Stimulated activated CD8-positive, alpha-beta memory T cell treated with anti-CD3 and anti-CD28 coated beads, Interleukin-2, amount 100 ng/mL, for 48 hours (primary cell): ENCODE measurements at regions not wholly inside any gene's neighbourhood (a gene's known extent, or its start where the extent isn't known, plus 50 kb on each side); places are given as distances from the start of the nearest gene placed in this dataset.
"Not testable (repeated sequence)": the region's sequence is repeated elsewhere in the genome, so short reads cannot be mapped to it uniquely, and the experiment has no call there.

ENCODE experiments used
- DNase-seq, 2 donors: peaks; one replicate each; pipeline ENCODE4 v3.0.0-alpha.2; 2020; ENCODE audit warnings: low read depth in 2 of 2

DNA sequence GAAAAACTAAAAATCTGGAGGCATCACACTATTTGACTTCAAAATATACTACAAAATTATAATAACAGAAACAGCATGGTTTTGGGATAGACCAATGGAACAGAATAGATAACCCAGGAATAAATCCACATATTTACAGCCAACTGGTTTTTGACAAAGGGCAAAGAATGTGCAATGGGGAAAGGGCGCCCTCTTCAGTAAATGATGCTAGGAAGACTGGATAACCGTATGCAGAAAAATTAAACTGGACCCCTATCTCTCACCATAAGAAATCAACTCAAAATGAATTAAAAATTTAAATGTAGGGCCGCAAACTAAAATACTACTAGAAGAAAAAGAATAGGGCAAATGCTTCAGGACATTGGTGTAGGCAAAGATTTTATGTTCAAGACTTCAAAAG lies 440.5 kb upstream of the SGCG start:
- no peak for DNase-seq

DNA sequence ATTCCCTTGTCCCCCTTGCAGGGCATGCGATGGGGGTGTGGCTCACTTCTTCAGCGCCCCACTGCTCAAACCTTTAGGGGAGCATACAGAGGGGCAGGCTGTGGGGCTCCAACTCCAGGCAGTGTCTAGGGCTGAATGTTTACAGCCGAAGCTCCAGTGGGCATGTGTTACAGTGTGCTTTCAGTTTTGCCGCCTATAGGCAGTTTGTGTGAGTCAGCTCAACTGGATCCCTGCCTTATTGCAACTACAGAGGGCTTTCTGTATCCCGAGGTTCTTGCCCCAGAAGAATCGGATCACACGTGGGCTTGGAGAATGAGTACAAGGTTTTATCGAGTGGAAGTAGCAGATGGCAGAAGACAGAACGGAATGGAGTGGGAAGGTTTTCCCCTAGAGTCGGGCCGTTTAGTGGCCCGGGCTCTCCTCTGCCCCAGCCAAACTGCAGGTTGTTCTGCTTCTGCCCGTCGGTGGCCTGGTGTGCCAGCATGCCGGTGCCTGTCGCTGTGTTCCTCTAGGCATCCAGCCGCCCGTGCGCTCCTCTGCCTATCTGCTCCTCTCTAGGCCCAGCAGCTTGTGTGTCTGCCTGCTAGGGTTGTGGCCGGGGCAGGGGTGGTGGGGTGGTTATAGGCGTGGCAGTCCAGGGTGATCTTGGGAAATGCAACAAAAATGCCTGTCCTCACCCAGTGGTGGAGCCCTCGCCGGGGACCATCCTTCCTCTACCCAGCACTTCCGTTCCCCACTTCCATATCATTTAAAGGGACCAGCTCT lies 435.9 kb upstream of the SGCG start:
- DNase-seq = no peak

DNA sequence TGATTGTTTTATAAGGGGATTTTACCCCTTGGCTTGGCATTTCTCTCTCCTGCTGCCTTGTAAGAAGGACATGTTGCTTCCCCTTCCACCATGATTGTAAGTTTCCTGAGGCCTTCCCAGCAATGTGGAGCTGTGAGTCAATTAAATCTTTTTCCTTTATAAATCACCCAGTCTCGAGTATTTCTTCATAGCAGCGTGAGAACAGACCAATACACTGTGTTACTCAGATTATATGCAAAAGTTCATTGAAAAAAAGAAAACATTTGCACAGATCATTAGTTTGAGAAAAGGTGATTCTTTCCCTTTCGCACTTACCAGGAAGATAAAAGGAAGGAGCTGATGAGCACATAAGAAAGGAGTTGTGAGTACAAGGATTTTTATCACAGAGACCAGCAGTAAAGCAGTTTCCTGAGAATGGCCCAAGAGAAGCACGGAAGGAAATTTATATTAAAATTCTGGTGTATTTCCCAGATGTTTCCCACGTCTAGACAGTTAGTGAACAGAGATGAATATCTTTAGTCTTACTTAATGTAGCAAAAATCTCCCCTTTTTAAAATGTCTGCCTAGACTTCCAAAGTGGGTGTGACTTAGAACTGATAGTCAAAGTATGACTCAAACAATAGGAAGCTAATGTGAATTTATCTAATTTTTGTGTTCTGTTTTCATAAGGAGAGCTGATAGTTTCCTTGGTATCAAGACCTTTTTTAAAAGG lies 431.8 kb upstream of the SGCG start:
- DNase-seq = no peak

DNA sequence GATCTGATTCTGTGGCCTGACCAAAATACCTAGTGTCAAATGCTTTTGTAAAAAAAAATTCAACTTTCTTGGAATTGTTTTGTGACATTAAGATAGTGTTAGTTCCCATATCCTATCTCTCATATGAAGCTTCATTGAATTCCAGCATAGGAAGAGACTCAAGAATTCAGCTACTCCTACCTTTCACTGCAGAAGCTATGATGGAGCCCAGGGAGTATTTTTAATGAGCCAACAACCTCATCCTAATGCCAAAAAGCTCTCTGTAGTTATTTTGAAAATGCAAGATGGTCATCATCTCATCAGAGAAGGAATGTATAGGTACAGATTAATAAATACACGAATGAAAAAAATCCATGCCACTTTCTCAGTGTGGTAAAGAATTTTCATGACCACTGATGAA lies 431.2 kb upstream of the SGCG start:
- no peak for DNase-seq

DNA sequence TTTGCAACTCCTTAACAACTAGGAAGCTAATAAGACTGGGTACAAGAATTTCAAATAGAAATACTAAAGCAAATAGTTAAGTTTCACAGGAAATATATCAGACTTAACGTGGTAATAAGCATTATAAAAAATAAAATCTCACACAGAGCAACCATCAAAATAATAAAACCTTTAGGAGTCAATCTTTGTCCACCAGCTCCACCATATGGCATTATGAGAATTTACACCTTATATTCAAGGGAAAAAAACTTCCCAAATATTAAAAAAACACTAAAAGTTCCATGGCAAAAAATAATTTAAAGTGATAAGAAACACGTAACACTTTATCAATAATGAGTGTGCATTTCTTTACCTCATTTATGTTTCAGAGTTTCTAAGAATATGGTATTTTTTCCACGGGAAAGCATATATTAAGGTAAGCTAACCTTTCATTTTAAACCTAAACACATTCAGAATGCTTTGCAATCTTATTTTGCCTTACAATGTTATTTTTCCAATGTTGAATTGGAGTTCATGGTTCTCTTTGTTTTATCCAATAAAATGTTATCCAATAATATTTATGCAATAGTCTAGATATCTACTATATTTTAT lies 423.2 kb upstream of the SGCG start:
- DNase-seq = no peak

DNA sequence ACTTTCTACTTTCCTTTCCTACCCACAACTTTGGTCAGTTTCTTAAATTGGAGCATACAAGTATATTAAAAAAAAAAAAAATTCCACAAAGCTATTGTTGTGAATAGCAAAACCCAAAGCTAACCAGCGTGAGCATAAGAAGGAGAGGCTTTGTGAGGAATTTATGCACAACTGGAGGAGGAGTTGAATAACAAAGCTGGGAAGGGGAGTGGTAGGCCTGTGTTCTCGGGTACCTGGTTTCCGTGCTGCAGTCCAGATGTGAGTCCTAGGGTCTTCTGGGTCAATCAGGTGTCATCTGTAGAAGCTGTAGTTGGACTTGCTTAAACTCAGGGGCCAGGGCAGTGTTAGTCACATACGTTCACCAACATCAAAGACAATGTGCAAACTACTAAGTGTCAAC lies 422.5 kb upstream of the SGCG start:
- DNase-seq = no peak

DNA sequence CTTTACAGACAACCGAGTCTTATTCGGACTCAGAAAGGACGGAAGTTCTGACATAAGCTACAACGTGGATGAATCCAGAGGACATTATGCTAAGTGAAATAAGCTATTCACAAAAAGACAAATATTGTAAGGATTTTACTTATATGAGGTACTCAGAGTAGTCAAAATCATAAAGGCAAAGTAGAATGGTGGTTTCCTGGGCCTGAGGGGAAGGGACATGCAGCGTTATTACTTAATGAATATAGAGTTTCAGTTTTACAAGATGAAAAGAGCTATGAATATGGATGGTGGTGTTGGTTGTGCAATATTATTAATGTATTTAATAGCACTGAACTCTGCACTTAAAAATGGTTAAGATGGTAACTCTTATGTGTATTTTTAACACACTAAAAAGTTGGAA lies 419.1 kb upstream of the SGCG start:
- DNase-seq = no peak

DNA sequence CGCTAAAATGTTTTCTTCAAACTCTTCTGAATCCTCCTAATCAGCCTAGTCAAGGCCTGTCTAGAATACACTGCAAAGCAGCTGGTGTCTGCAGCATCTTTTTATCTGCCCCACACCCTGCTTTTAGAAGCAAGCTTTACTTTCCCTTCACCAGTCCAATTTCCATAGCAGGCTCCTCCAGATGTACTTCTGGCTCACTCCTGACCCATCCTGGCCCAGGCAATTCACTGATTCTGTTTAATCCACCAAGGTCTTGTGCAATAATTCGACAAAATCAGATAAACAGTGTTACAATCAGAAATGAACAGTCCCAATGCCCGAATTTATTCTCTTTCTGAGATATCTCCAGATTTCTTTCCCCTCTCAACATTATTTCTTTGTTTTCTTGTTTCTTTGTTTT lies 415.2 kb upstream of the SGCG start:
- no peak for DNase-seq

DNA sequence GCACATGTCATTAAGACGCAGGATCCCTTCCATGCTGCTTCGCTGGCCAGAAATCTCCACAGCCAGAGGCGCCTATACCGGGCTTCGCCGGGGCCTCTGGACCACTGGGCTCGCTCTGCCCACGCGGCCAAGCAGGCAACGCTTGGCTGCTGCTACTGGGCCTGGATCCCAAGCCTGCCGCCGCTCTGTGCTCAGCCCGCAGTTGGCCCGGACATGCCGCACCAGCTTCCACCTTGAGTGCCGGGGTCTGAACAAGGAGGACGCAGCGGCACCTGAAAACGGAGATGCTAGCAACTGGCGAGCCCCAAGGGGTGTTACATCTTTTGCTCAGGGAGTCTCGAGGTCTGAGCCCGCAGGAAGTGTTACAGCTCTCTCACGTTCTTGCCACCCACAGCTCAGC lies 409.9 kb upstream of the SGCG start:
- DNase-seq = no peak

DNA sequence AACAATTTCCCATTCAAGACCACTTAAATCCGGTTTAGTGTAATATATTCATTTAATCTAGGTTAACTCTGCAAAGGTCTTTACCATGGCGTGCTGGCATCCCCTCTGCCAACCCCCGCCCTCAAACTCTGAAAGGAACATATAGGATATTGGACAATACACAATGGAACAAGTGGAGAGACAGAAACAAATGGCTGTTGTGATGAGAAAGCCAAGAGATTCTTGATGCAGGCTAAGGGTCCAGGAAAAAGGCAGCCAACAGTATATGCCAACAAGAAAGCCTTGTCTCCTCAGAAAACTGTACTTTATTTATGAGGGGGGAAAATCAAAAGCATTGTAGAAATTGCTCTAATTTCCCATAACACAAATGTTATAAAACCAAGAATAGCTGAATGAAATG lies 407.3 kb upstream of the SGCG start:
- DNase-seq = no peak

DNA sequence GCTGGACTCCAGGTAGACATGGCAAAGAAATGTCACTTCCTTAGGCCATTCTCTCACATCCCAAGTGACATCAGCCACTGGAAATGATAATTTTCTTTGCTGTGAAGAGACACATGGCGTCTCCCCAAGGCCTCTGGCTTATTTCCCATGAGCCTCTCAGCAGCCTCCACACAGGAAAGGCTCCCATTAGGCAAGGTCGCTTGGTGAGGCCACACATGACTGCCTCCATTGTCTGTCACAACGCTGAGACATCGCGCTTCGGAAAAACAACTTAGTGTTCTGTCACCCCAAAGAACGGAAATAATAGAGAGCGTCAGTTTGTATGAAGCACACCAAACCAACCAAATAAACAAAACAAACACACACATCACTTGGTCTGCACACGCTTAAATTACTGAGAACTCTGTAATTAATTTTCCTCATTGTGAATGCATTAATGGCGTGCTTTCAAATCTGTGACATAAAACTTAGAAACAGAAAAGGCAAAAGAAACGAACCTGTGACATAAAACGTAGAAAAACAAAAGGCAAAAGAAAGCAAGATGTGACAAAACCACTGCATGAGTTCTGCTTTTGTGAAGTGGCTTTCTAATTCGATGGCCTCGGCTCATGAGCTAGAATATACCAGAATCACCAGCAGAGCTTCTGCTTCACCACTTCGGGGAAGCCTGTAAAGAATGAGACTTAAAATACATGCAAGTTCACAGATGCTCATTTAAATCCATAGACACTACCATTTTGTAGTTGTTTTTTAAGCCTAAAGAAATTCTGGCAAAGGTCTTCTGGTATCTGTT lies 404.2 kb upstream of the SGCG start:
- no peak for DNase-seq

DNA sequence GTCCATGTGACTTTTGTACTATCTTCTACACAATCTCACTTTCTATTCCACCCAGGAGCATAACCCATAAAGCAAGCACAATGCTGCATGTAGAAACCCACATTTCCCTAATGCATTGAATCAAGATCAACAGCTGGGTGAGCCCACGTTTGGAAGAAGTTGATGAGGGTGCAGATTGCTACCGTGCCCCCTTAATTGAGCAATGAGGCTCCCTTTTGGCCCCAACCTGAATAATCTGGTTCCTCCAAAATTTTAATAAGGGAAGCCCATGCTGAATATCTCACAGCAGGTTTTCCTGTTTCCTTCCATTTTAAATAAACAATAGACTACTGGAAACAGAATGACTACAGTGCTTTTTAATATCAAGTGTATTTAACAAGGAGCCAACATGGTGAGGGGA lies 403.6 kb upstream of the SGCG start:
- no peak for DNase-seq

DNA sequence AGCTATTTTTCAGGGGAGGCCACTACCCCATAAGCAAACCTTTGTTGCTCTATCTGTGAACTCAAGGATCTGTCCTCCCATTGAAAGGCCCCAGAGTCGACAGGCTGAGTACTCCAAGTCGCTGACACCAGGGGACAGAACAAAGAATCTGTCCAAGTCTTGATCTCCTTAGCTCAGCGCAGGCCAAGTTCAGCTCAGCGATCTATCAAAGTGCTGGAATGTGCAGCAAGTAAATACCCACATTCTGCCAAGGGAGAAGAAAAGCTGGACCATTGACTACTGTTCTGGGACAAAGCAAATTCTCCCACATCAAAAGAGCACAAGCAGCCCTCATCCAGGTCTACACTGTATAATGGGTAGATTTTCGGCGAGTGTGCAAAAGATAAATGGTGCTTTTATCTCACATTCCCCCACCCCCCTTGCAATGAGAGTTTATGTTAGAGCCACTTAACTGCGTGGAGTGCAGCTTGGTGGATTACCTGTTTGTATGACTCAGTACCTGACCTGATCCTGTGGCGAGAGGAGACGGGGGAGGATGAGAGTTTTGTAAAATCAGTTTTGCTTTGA lies 391.7 kb upstream of the SGCG start:
- no peak for DNase-seq

DNA sequence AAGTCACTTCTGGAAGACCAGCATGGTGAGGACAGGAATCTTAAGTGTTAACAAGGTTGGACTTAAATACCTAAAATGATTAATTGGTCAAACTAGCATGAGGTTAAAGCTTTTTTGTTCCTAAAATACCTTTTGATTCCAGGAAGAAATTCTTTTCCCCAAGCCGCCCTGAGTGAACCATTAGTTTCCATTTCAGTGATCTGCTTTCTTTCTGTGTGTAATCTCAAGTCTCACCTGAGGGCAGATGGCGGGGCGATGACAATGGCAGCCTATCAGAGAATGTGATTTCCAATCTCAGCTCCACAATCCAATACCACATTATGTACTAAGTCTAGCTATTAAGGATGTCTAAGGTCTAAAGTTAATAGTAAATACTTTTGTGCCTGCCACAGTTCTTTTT lies 390.9 kb upstream of the SGCG start:
- DNase-seq = no peak

DNA sequence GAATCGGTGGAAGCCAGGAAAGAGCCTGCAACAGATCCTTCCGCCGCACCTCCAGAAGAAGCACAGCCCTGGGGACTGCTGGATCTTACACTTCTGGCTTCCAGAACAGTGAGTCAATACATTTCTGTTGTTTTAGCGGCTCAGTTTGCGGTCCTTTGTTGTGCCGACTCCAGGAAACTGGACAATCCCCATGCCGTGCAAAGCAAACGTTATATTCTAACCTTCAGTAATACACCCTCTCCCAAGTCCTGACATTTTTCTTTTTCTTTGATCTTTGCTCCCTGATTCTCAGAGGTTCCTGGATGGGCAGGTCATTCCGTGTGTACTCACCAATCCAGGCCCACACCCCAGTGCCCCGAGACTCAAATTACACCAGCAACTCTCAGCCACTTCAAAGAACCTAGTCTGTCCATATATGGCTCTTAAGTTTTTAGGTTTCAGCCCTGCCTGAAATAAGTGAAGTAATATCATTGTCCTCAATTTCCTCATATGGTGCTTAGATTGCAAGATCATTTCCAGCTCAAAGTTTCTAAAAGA lies 387.1 kb upstream of the SGCG start:
- no peak for DNase-seq

DNA sequence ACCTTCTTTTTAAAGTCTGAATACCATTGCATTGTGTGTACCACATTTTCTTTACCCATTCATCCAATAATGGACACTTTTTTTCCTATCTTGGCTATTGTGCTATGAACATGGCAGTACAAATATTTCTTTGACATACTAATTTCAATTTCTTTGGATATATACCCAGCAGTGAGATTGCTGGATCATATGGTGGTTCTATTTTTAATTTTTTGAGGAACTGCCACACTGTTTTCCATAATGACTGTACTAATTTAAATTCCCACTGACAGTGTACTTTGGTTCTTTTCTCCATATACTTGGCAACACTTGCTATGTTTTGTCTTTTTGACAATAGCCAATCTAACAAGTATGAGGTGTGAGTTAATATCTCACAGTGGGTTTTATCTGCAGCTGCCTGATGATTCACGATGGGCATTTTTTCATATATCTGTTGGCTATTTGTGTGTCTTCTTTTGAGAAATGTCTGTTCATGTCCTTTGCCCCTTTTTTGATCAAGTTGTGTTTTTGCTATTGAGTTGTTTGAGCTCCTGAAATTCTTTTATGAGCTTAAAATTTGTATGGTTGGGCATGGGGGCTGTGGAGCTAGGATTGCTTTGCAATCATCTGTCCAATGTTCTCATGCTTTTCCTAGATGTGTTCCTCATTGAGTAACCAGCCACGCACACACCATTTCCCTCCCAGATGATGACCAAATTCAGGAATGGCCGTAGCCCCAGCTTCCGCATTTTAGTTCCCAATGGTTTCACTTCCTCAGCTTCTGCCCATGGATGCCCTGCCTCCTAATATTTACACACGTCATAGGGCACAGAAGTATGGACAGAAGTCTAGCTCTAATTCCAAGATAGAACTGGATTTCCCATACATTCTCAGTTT lies 380.0 kb upstream of the SGCG start:
- no peak for DNase-seq

DNA sequence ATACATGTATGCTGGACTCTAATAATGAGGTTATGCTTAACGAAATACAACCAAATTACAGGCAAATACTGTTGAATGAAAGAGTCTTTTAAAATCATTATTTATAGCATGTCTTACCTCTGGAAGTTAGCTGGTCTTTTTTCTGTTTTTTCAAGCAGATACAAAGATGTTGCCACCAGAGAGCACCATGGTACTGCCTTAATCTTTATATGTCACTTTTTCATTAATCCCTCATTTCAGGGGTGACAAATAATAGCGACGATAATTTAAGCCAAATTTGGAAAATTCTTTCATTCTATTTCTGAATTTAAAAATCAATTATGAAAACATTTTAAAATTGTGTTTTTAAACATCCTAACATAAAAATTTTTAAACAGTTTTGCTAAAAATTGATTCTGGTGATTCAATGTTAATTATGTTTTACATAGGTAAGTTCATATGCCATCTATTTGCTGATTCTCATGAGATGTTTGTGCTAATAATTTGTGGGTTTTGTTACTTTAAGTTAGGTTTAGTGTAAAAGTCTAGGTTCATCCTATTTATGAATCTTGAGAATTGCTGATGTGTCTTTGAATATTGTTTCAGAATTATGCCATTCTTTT lies 379.3 kb upstream of the SGCG start:
- no peak for DNase-seq

DNA sequence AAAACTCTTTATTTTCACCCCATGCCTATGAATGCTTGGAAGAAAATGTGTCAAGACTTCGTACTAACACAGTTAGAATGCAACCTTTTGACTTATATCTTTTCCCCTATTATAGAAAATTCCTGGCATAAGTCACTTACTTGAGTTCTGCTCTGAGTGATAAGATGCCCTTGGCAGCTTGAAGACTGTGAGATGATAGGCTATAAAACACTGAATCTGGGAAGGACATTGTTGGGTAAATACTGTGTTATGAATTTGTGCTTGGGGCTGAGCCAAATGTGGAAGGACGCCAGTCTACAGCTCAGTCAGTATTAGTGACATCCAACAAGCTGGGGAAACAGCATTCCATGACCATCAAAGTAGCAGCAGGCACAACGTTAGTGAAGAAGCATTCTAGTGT lies 368.0 kb upstream of the SGCG start:
- DNase-seq = no peak

DNA sequence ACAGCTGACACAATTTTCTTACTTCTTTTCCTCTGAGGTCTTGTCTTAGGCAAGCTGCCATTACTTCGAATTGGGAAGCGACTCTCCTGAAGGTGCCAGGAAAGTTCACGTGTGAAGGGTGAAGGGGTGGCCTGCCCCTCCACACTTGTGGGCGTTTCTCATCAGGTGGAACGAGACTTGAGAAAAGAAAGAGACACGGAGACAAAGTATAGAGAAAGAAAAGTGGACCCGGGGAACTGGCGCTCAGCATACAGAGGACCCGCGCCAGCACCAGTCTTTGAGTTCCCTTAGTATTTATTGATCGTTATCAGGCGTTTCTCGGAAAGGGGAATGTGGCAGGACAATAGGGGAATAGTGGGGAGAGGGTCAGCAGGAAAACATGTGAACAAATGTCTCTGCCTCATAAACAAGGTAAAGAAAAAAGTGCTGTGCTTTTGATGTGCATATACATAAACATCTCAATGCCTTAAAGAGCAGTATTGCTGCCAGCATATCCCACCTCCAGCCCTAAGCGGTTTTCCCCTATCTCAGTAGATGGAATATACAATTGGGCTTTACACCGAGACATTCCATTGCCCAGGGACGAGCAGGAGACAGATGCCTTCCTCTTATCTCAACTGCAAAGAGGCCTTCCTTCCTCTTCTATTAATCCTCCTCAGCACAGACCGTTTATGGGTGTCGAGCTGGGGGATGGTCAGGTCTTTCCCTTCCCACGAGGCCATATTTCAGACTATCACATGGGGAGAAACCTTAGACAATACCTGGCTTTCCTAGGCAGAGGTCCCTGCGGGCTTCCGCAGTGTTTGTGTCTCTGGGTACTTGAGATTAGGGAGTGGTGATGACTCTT lies 367.0 kb upstream of the SGCG start:
- DNase-seq = not testable (repeated sequence)
